Skin epidermis (tissue), 12 donors: ENCODE measurements at regions not wholly inside any gene's neighbourhood (a gene's known extent, or its start where the extent isn't known, plus 50 kb on each side); places are given as distances from the start of the nearest gene placed in this dataset.

Experiments used
- H3K27ac ChIP-seq, 21 experiments: fragments of 200-600 bp; sonication (generic) in 11 of 21; one replicate each; pipeline ENCODE4 v1.5.0; 2020; ENCODE audit warnings: mild to moderate bottlenecking in 3 of 21, inconsistent platforms in 2 of 21, moderate library complexity in 2 of 21
- H3K4me3 ChIP-seq, 7 experiments: fragments of 200-600 bp; sonication (generic) in 2 of 7; one replicate each; pipeline ENCODE4 v1.5.0; 2020; ENCODE audit warnings: inconsistent platforms in 2 of 7, mild to moderate bottlenecking in 2 of 7, moderate library complexity in 1 of 7

DNA sequence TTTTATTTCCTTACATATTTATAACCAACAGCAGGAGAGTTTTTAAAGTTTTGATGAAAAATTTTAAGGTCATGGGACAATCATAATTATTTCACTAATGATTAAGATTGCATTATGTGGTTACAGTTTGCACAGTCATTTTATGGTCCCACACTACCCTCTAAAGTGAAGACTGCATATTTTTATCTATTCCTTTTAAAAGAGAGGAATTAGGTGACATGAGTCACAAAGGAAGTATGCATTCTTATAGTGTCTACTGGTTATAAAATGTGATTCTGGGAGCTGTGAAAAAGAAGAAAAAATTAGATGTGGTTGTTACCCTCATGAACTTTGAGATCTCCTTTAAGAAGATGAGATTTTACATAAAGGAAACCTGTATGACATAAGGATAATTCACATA is 87.9 kb upstream of the GRIA1 start:
- Histone ChIP-seq H3K27ac (no peak overlapping the region), H3K4me3 (no peak overlapping the region)

DNA sequence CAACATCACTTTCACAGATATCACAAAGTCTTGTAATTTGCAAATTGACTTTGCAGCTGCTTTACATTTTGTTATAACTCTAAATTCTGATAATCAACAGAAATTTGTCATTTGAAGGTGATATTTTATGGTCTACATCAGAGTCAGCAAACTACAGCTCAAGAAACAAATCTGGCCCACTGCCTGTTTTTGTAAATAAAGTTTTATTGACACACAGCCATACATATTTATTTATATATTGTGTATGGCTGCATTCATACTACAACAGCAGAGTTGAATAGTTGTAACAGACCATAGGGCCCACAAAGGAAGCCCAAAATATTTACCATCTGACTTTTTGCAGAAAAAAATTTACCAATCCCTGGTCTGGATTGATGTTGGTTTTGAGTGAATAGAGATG is 87.0 kb upstream of the GRIA1 start:
- Histone ChIP-seq H3K27ac (no peak overlapping the region), H3K4me3 (no peak overlapping the region)

DNA sequence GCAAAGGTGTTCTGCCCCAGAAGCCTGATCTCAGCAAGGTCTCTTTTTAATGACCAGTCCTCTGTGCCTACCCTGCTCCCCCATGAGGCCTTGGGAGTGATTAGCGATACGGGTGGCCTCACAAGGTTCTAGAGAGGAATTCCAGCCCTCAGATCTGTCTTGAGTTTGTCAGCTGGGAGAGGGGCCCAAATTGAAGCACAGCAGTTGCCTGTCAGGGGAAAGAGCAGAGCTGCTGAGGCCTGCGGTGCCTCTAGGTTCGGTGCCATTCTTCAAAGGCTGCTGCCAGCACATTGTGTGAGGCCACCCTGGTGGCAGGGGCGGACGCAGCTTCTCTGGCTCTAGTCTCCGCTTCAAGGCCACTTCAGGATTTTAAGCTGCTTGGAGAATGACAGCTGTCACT is 85.7 kb upstream of the GRIA1 start:
- Histone ChIP-seq H3K27ac (no peak overlapping the region), H3K4me3 (no peak overlapping the region)

DNA sequence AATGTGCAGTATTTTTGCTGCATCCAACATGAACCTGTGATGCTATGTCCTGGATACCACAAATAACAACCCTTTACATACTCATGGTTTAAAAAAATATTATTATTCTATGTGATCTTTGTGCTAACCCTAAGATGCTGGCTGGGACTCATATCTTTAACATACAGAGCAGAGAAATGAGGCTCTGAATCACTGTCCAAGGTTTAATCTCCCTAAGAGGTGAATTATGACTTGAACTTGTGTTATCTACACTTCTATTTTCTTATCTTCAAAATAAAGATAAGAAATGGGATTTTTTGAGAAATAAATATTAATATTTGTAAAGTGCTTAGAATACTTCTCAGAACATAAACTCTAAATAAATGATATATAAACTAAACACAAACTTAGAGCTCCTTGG is 68.8 kb upstream of the GRIA1 start:
- Histone ChIP-seq H3K4me3 (no peak overlapping the region), H3K27ac (no peak overlapping the region)

DNA sequence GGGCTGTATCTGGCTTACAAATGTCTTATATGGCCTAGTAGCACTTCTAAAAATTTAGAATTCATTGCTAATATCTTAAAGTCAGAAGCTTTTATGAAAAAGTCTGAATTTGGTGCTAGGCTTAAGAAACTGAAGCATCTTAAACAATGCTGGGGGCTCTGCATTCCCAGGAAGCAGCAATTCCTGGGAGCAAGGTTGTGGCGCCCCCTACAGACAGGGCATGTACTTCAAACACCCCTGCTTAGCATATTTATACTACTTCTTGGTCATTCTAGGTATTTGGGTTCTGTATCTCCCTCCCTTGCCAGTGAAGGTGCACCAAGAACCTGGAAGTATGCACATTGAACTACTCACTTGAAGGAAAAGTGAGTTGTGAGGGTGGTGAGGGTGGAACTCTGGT is 64.6 kb upstream of the GRIA1 start:
- Histone ChIP-seq H3K4me3 (no peak overlapping the region), H3K27ac (no peak overlapping the region)

DNA sequence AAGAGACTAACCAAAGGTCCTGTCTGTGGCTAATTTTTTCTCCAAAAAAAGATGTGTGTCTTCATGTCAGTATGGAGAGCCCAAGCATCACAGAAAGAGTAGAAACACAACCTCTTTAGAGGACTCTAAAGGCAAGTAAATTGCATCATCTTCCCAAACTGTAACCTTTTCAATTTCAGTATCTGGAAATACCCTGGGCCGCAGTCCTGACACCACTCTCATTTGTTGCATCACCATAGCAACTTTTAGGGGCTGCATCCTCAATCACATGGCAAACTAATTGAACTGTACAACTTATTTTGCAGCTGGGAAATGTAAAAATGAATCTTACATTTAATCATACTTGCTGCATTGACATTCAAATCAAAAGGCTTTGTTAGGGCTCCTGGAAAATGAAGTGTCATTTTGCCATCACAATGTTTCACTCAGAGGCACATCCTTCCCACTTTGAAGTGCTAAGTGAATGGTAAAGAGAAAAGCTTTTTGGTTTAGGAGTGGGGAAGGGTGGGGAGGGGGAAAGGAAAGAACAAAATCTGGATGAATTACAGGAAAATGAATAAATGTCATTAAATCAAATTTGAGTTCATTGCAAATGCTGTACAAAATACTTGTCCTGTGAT is 60.6 kb upstream of the GRIA1 start:
- Histone ChIP-seq H3K27ac (no peak overlapping the region), H3K4me3 (no peak overlapping the region)

DNA sequence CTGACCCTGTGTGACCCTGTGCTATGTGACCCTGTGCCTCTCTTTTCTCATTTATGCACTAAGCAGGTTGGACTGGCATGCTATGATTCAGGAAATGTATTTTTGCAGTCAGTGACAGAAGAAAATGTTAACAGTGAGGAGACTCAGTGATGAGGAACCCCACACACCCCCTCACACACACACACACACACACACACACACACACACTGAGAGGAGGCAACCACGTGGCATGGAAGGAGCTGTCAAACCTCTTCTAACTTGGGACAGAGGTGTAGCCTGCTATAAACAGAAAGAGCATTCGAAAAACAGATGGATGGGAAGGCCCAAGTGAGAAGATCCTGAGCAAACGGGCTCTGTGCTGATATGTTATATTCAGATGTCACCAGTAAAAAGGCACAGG is 57.9 kb upstream of the GRIA1 start:
- no peak overlapping the region for H3K4me3 ChIP-seq
- H3K27ac ChIP-seq = no peak overlapping the region

DNA sequence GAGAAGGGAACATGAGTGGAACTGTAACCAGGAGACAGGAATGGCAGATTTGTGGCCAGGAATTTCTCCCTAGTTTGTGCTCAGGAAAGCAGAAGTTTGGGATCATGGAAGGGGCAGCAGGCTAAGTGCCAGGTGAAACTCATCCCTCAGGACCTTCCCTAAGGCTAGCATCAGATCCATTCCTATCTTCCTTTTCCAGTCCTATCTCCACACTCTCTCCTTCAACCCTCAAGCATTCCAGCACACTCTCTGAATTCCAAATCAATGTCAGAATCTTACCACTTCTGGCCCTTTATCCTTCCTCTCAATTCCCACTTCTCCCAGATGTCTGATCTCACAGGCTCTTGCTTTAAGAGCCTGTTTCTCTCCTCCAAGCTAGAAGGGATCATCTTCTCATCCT is 53.2 kb upstream of the GRIA1 start:
- no peak overlapping the region for H3K27ac ChIP-seq
- no peak overlapping the region for H3K4me3 ChIP-seq

DNA sequence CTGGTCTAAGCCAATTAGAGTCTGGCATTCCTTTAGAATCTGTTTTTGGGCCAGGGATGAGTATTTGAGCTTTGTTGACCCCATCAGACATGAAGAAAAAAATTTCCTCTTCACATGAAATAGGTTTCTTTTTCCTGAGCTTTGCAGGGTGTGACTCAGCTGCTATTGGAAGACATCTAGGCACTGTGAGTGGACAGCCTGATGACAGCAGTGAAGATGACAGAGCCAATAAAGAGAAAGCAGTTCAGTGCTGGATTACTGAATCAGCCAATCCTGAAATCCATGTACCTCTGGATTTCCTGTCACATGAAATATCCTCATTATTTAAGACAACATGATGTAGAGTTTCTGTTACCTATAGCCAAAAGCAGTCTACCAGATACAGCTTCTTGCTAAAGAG is 51.3 kb upstream of the GRIA1 start:
- H3K4me3 ChIP-seq = no peak overlapping the region
- no peak overlapping the region for H3K27ac ChIP-seq
